ENCODE measurements at regions not wholly inside any gene's neighbourhood (a gene's known extent, or its start where the extent isn't known, plus 50 kb on each side); places are given as distances from the start of the nearest gene placed in this dataset.

DNA sequence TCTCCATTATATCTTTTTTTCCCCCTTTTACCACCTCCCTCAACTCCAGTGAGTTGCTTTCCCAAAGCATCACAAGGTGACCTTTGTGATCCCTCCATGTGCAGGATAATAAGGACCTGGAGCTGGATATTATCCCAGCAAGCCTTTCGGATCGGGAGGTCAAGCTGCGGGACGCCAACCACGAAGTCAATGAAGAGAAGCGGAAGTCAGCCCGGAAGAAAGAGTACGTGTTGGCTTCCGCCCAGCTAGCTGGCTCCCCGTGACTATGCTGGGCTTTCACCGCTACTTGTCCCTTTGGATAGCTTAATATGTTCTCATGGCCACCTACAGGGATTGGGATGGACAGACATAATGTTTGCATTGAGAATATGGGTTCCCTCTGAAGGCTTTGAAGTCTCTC is 273.7 kb upstream of the UMPS start:
- no peak for TF ChIP-seq ZNF274 (IDR thresholded peaks at IDR 0.05; ENCODE audit: low read depth, low read length)
- no peak for TF ChIP-seq YY1 (IDR thresholded peaks at IDR 0.05; ENCODE audit: insufficient read depth, insufficient read length)
- no peak for TF ChIP-seq SUZ12 (IDR thresholded peaks at IDR 0.05; ENCODE audit: extremely low read depth, insufficient read depth, insufficient read length)
